HG02588 (cell line): ENCODE measurements at regions not wholly inside any gene's neighbourhood (a gene's known extent, or its start where the extent isn't known, plus 50 kb on each side); places are given as distances from the start of the nearest gene placed in this dataset.
"Not testable (repeated sequence)": the region's sequence is repeated elsewhere in the genome, so short reads cannot be mapped to it uniquely, and the experiment has no call there.

ENCODE experiments used
- ATAC-seq: cut with Tn5 transposase; IDR thresholded peaks from one replicate; pipeline ENCODE4 v1.9.1; 2021; ENCODE audit warnings: mild to moderate bottlenecking, moderate library complexity; ENCODE audit not compliant: unreplicated experiment

GRCh38 chr5:96320797-96321196 lies 112.3 kb downstream of the PCSK1 start:
- no peak for ATAC-seq

- ATAC-seq = not testable (repeated sequence)
These were observed 112.9 kb downstream of the PCSK1 start for GRCh38 chr5:96319981-96320739.

GRCh38 chr5:96318569-96319110 lies 114.4 kb downstream of the PCSK1 start:
- no peak for ATAC-seq

GRCh38 chr5:96317945-96318344 lies 115.1 kb downstream of the PCSK1 start:
- no peak for ATAC-seq

GRCh38 chr5:96316487-96316886 lies 116.6 kb downstream of the PCSK1 start:
- no peak for ATAC-seq

- ATAC-seq = no peak
These were observed 117.0 kb downstream of the PCSK1 start for GRCh38 chr5:96316017-96316416.

GRCh38 chr5:96315431-96315830 lies 117.6 kb downstream of the PCSK1 start:
- peak; percentile 72 for ATAC-seq

GRCh38 chr5:96312383-96312782 lies 120.7 kb downstream of the PCSK1 start:
- ATAC-seq = no peak

- not testable (repeated sequence) for ATAC-seq
These were observed 126.0 kb downstream of the PCSK1 start for GRCh38 chr5:96307047-96307446.

GRCh38 chr5:96302174-96302738 lies 130.8 kb downstream of the PCSK1 start:
- no peak for ATAC-seq

- ATAC-seq = no peak
These were observed 132.1 kb downstream of the PCSK1 start for GRCh38 chr5:96300976-96301375.

- no peak for ATAC-seq
These were observed 135.2 kb downstream of the PCSK1 start for GRCh38 chr5:96297867-96298266.

- ATAC-seq = no peak
These were observed 135.8 kb downstream of the PCSK1 start for GRCh38 chr5:96297290-96297689.

GRCh38 chr5:96294884-96295202 lies 138.2 kb downstream of the PCSK1 start:
- ATAC-seq = no peak

- no peak for ATAC-seq
These were observed 138.8 kb downstream of the PCSK1 start for GRCh38 chr5:96293966-96294883.

- no peak for ATAC-seq
These were observed 140.3 kb downstream of the PCSK1 start for GRCh38 chr5:96292582-96293247.

GRCh38 chr5:96289287-96289686 lies 143.8 kb downstream of the PCSK1 start:
- ATAC-seq = not testable (repeated sequence)

GRCh38 chr5:96288845-96289185 lies 144.2 kb downstream of the PCSK1 start:
- no peak for ATAC-seq

GRCh38 chr5:96288166-96288844 lies 144.7 kb downstream of the PCSK1 start:
- no peak for ATAC-seq

- no peak for ATAC-seq
These were observed 145.9 kb downstream of the PCSK1 start for GRCh38 chr5:96287136-96287535.
